ENCODE measurements at regions not wholly inside any gene's neighbourhood (a gene's known extent, or its start where the extent isn't known, plus 50 kb on each side); places are given as distances from the start of the nearest gene placed in this dataset.

GRCh38 chr11:43574949-43575912, 105.3 kb upstream of the HSD17B12 start:
- Mint-ChIP-seq H3K4me3 (ENCODE audit: unreplicated experiment) (peak overlapping the region; percentile 87), H3K9me3 (ENCODE audit: unreplicated experiment) (peaks cover 4% of the 10 kb centered on the region), H3K27me3 (ENCODE audit: low read depth, unreplicated experiment) (peaks cover 81% of the 10 kb centered on the region), H3K4me1 (ENCODE audit: low read depth, unreplicated experiment) (peaks cover 30% of the 10 kb centered on the region), H3K27ac (ENCODE audit: unreplicated experiment) (peak overlapping the region; percentile 72), H3K36me3 (ENCODE audit: low read depth, unreplicated experiment) (no peaks in the 10 kb centered on the region)
- Histone ChIP-seq H2AFZ (ENCODE audit: low read depth, low read length) (peak overlapping the region; percentile 22), H3K36me3 (ENCODE audit: insufficient read depth, low read length) (no peaks in the 10 kb centered on the region), H3K9ac (ENCODE audit: low read length) (peak overlapping the region; percentile 7), H4K20me1 (ENCODE audit: insufficient read depth, low read length) (peaks cover 14% of the 10 kb centered on the region), H3K27ac (ENCODE audit: low read depth, low read length) (no peak overlapping the region), H3K79me2 (ENCODE audit: insufficient read depth, low read length) (no peaks in the 10 kb centered on the region), H3K4me1 (ENCODE audit: insufficient read depth, low read length) (peaks cover 26% of the 10 kb centered on the region), H3K9me3 (ENCODE audit: insufficient read depth, low read depth, low read length) (no peaks in the 10 kb centered on the region), H3K27me3 (ENCODE audit: insufficient read depth, low read length) (peaks cover 83% of the 10 kb centered on the region), H3K4me2 (ENCODE audit: low read length) (peak overlapping the region; percentile 86), H3K4me3 (ENCODE audit: insufficient read depth, low read depth, low read length) (peak overlapping the region; percentile 53)
- FAIRE-seq (no peak), DNase-seq (ENCODE audit: low read depth) (peak; percentile 58)
- TF ChIP-seq CTCF (IDR thresholded peaks at IDR 0.05; ENCODE audit: insufficient read depth, low read depth, low read length), result no peak
- peak; percentile 75 for TF ChIP-seq EZH2 (IDR thresholded peaks at IDR 0.05; ENCODE audit: insufficient read depth, low read length)

GRCh38 chr11:43575913-43576310, 104.6 kb upstream of the HSD17B12 start:
- peaks cover 14% of the 10 kb centered on the region for H4K20me1 ChIP-seq (ENCODE audit: insufficient read depth, low read length)
- H3K36me3 ChIP-seq (ENCODE audit: insufficient read depth, low read length), result no peaks in the 10 kb centered on the region
- H3K4me2 ChIP-seq (ENCODE audit: low read length), result peak overlapping the region; percentile 86
- peaks cover 31% of the 10 kb centered on the region for H3K4me1 ChIP-seq (ENCODE audit: insufficient read depth, low read length)
- no peaks in the 10 kb centered on the region for H3K36me3 Mint-ChIP-seq (ENCODE audit: low read depth, unreplicated experiment)
- H3K27ac ChIP-seq (ENCODE audit: low read depth, low read length), result no peak overlapping the region
- H3K9me3 Mint-ChIP-seq (ENCODE audit: unreplicated experiment), result no peaks in the 10 kb centered on the region
- no peak overlapping the region for H3K9ac ChIP-seq (ENCODE audit: low read length)
- TF ChIP-seq CTCF (IDR thresholded peaks at IDR 0.05; ENCODE audit: insufficient read depth, low read depth, low read length) (no peak), EZH2 (IDR thresholded peaks at IDR 0.05; ENCODE audit: insufficient read depth, low read length) (no peak)
- DNase-seq (ENCODE audit: low read depth), result no peak
- H3K79me2 ChIP-seq (ENCODE audit: insufficient read depth, low read length), result no peaks in the 10 kb centered on the region
- H3K27me3 Mint-ChIP-seq (ENCODE audit: low read depth, unreplicated experiment), result peaks cover 81% of the 10 kb centered on the region
- H3K9me3 ChIP-seq (ENCODE audit: insufficient read depth, low read depth, low read length), result no peaks in the 10 kb centered on the region
- peak overlapping the region; percentile 87 for H3K4me3 Mint-ChIP-seq (ENCODE audit: unreplicated experiment)
- FAIRE-seq, result no peak
- H3K4me3 ChIP-seq (ENCODE audit: insufficient read depth, low read depth, low read length), result peak overlapping the region; percentile 53
- H3K27ac Mint-ChIP-seq (ENCODE audit: unreplicated experiment), result peak overlapping the region; percentile 72
- H3K27me3 ChIP-seq (ENCODE audit: insufficient read depth, low read length), result peaks cover 83% of the 10 kb centered on the region
- H2AFZ ChIP-seq (ENCODE audit: low read depth, low read length), result peak overlapping the region; percentile 22
- H3K4me1 Mint-ChIP-seq (ENCODE audit: low read depth, unreplicated experiment), result peaks cover 30% of the 10 kb centered on the region
